NCI-H748 (cell line): ENCODE measurements at regions not wholly inside any gene's neighbourhood (a gene's known extent, or its start where the extent isn't known, plus 50 kb on each side); places are given as distances from the start of the nearest gene placed in this dataset.

Experiments
- DNase-seq: peaks from one replicate; lab custom pipeline; 2025; ENCODE audit not compliant: unreplicated experiment; lab: John Stamatoyannopoulos, UW

- DNase-seq: peak; percentile 10
These were observed 585.7 kb downstream of the NSUN3 start for GRCh38 chr3:94648270-94649180.

- no peak for DNase-seq
These were observed 591.2 kb downstream of the NSUN3 start for GRCh38 chr3:94654096-94654495.

- DNase-seq: no peak
These were observed 603.1 kb downstream of the NSUN3 start for GRCh38 chr3:94665922-94666321.

GRCh38 chr3:94671078-94671477 is 608.2 kb downstream of the NSUN3 start:
- no peak for DNase-seq

- DNase-seq: no peak
These were observed 611.0 kb downstream of the NSUN3 start for GRCh38 chr3:94673876-94674275.

- DNase-seq: no peak
These were observed 623.3 kb downstream of the NSUN3 start for GRCh38 chr3:94686208-94686607.

GRCh38 chr3:94693997-94694640 is 631.3 kb downstream of the NSUN3 start:
- no peak for DNase-seq

- DNase-seq: no peak
These were observed 632.0 kb downstream of the NSUN3 start for GRCh38 chr3:94694894-94695293.

- DNase-seq: no peak
These were observed 641.6 kb downstream of the NSUN3 start for GRCh38 chr3:94704467-94704866.

GRCh38 chr3:94709249-94709902 is 646.5 kb downstream of the NSUN3 start:
- DNase-seq: peak; percentile 17

- DNase-seq: no peak
These were observed 651.3 kb downstream of the NSUN3 start for GRCh38 chr3:94714194-94714593.

GRCh38 chr3:94716326-94717018 is 653.6 kb downstream of the NSUN3 start:
- DNase-seq: no peak

- DNase-seq: no peak
These were observed 671.3 kb downstream of the NSUN3 start for GRCh38 chr3:94734206-94734605.

- DNase-seq: no peak
These were observed 672.5 kb downstream of the NSUN3 start for GRCh38 chr3:94735354-94735753.

GRCh38 chr3:94737116-94737515 is 674.3 kb downstream of the NSUN3 start:
- DNase-seq: no peak

GRCh38 chr3:94739420-94739819 is 676.6 kb downstream of the NSUN3 start:
- DNase-seq: no peak

- no peak for DNase-seq
These were observed 695.9 kb downstream of the NSUN3 start for GRCh38 chr3:94758751-94759150.

GRCh38 chr3:94772402-94772801 is 709.5 kb downstream of the NSUN3 start:
- DNase-seq: no peak

- no peak for DNase-seq
These were observed 712.9 kb downstream of the NSUN3 start for GRCh38 chr3:94775746-94776145.

- no peak for DNase-seq
These were observed 713.6 kb downstream of the NSUN3 start for GRCh38 chr3:94776401-94776915.

- no peak for DNase-seq
These were observed 715.4 kb downstream of the NSUN3 start for GRCh38 chr3:94778289-94778688.
